ENCODE measurements at regions not wholly inside any gene's neighbourhood (a gene's known extent, or its start where the extent isn't known, plus 50 kb on each side); places are given as distances from the start of the nearest gene placed in this dataset.
A peak's percentile ranks its signal among the peaks of the same experiment; 100 is the strongest.
"Not testable (repeated sequence)": the region's sequence is repeated elsewhere in the genome, so short reads cannot be mapped to it uniquely, and the experiment has no call there.

DNA sequence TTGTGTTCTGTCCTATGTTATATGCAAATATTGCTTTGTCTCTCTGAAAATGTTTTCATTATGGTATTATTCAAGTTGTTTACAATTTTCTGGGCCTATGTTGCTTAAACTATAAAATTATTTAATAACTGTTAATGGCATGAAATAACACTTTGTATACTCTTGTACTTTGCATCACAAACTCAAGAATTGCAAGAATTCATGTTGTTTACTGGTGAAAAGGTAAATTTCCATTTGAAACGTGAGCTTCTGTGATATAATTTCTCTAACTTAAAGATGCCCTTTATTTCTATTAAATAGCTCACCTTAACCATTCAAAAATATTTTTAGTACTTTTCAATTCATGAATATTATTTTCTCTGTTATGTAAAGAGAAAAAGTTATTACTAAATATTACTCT, 1504.2 kb downstream of the SUCLG1 start:
- TF ChIP-seq, protein P1, sequence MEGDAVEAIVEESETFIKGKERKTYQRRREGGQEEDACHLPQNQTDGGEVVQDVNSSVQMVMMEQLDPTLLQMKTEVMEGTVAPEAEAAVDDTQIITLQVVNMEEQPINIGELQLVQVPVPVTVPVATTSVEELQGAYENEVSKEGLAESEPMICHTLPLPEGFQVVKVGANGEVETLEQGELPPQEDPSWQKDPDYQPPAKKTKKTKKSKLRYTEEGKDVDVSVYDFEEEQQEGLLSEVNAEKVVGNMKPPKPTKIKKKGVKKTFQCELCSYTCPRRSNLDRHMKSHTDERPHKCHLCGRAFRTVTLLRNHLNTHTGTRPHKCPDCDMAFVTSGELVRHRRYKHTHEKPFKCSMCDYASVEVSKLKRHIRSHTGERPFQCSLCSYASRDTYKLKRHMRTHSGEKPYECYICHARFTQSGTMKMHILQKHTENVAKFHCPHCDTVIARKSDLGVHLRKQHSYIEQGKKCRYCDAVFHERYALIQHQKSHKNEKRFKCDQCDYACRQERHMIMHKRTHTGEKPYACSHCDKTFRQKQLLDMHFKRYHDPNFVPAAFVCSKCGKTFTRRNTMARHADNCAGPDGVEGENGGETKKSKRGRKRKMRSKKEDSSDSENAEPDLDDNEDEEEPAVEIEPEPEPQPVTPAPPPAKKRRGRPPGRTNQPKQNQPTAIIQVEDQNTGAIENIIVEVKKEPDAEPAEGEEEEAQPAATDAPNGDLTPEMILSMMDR (IDR thresholded peaks at IDR 0.05), result no peak
- peaks cover 0 to 5% of the 10 kb centered on the region in 2 donors for H3K9me3 ChIP-seq
- H3K27me3 ChIP-seq, result no peaks in the 10 kb centered on the region
- no peak overlapping the region for H3K27ac ChIP-seq
- no peaks in the 10 kb centered on the region for H3K4me1 ChIP-seq
- no peak for ATAC-seq
- intact Hi-C loops (cut with DNase I), result no loop called here
- no peak overlapping the region for H3K4me3 ChIP-seq
- H3K36me3 ChIP-seq, result no peaks in the 10 kb centered on the region
- DNase-seq, result no peak

DNA sequence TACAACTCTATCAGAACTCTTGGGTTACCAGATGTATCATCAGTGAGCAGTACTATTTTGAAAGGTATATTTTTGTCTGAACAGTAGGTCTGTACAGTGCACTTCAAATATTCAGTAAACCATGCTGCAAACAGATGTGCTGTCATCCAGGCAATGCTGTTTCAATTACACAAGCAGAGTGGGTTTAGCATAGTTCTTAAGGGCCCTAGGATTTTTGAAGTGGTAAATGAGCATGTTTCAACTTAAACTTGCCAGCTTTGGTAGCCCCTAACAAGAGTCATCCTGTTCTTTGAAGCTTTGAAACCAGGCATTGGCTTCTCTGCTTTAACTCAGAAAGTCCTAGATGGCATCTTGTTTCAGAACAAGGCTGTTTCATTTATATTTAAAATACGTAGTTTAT, 1519.9 kb downstream of the SUCLG1 start:
- DNase-seq, result no peak
- Histone ChIP-seq H3K9me3 (peaks cover 0 to 2% of the 10 kb centered on the region in 2 donors), H3K4me1 (no peaks in the 10 kb centered on the region), H3K27me3 (no peaks in the 10 kb centered on the region), H3K4me3 (no peak overlapping the region), H3K36me3 (no peaks in the 10 kb centered on the region), H3K27ac (no peak overlapping the region)
- intact Hi-C loops (cut with DNase I), result no loop called here
- ATAC-seq, result no peak
- TF ChIP-seq, protein P1 (IDR thresholded peaks at IDR 0.05), result no peak

GRCh38 chr2:82938321-82938845, 1520.7 kb downstream of the SUCLG1 start:
- DNase-seq, result peak in 1 of 4 donors; percentile 40

DNA sequence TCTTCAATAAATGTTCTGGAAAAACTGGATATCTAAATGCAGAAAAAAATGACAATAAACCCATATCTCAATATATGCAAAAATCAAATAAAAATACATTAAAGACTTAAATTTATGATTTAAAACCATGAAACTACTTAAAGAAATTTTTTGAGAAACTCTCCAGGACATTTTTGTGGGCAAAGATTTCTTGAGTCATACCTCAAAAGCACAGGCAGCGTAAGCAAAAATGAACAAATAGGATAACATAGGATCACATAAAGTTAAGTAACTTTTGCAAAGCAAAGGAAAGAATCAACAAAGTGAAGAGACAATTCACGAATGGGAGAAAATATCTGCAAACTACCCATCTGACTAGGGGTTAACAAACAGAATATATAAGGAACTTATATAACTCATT, 1545.5 kb downstream of the SUCLG1 start:
- TF ChIP-seq, protein P1 (IDR thresholded peaks at IDR 0.05), result no peak
- no peak for DNase-seq

More at GRCh38 chr2:82938321-82938845, 1520.7 kb downstream of the SUCLG1 start:
- H3K36me3 ChIP-seq; H3K9me3 ChIP-seq; ATAC-seq; H3K27ac ChIP-seq; intact Hi-C loops (cut with DNase I); H3K4me1 ChIP-seq; H3K27me3 ChIP-seq; H3K4me3 ChIP-seq: not testable (repeated sequence)

DNA sequence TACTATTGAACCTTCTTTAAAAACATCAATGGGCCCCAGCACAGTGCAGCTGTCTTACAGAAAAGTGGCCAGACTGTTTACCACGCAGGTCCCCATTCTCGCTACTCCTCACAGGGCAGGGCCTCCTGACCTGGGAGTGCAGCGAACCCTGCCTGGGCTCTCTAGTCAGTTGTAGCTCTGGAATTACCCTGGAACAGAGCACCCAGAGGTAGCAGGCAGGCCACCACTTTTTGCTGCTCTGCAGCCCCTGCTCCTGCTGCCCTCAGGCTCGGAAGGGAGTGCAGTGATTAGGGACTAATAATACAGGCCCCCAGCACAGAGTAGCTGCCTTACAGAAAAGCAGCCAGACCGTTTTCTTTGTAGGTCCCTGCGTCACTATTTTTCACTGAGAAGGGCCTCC, 1563.0 kb downstream of the SUCLG1 start:
- Histone ChIP-seq H3K36me3 (no peaks in the 10 kb centered on the region), H3K9me3 (no peaks in the 10 kb centered on the region), H3K4me1 (no peaks in the 10 kb centered on the region), H3K27me3 (no peaks in the 10 kb centered on the region), H3K27ac (no peak overlapping the region), H3K4me3 (no peak overlapping the region)
- ATAC-seq (no peak), DNase-seq (no peak)
- intact Hi-C loops (cut with DNase I), result no loop called here
- TF ChIP-seq, protein P1 (IDR thresholded peaks at IDR 0.05), result no peak

More for the DNA sequence above, 1545.5 kb downstream of the SUCLG1 start:
- no peak overlapping the region for H3K27ac ChIP-seq
- ATAC-seq, result no peak
- H3K4me3 ChIP-seq, result no peak overlapping the region
- H3K4me1 ChIP-seq, result no peaks in the 10 kb centered on the region
- peaks cover 0 to 18% of the 10 kb centered on the region in 2 donors for H3K9me3 ChIP-seq
- intact Hi-C loops (cut with DNase I), result no loop called here
- no peaks in the 10 kb centered on the region for H3K27me3 ChIP-seq
- no peaks in the 10 kb centered on the region for H3K36me3 ChIP-seq

DNA sequence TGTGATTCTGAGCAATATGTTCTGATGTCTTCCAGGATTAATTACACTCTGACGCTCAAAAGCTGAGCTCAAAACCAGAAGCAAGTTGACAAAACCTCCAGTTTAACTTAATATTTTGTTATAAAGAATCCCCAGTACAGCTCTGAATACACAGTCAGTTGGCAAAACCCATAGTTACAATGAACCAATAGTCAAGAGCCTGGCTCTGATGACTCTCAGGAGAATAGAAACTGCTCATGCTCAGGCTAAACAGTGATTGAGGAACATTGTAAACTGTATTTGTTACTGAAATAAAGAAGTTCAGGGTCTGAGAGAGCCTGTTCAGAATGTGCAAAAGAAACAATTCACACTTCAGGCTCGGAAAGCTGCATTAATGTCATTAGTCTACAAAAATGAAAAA, 1565.9 kb downstream of the SUCLG1 start:
- Histone ChIP-seq H3K4me1 (no peaks in the 10 kb centered on the region), H3K36me3 (no peaks in the 10 kb centered on the region), H3K4me3 (no peak overlapping the region), H3K27me3 (no peaks in the 10 kb centered on the region), H3K27ac (no peak overlapping the region), H3K9me3 (no peaks in the 10 kb centered on the region)
- TF ChIP-seq, protein P1 (IDR thresholded peaks at IDR 0.05), result no peak
- DNase-seq (no peak), ATAC-seq (no peak)
- intact Hi-C loops (cut with DNase I), result no loop called here

Data from left lung (tissue), 4 donors.